ENCODE measurements at regions not wholly inside any gene's neighbourhood (a gene's known extent, or its start where the extent isn't known, plus 50 kb on each side); places are given as distances from the start of the nearest gene placed in this dataset.

DNA sequence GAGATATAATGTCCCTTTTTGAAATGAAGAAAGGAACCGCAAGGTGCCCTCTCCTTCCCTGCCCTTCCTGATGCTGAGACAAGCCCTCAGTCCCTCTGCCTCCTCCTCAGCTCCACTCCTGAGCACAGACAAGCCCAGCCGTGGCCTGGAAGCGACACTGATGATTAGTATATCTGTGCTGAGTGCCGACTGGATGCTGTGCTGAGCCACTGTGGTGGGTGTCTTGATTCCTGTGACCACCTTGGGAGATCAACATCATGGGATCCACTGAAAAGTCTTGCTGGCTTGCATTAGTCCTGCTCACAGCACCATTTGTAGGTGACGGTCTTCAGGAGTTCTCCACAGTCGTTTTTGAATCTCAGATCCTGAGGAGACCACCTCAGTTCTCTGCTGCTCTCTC, 59.5 kb upstream of the HGFAC start:
- TF ChIP-seq CTCF (IDR thresholded peaks at IDR 0.05; ENCODE audit: low read length) (no peak), EZH2phosphoT487 (IDR thresholded peaks at IDR 0.05; ENCODE audit: low read length) (no peak)
